HG03175 (cell line): ENCODE measurements at regions not wholly inside any gene's neighbourhood (a gene's known extent, or its start where the extent isn't known, plus 50 kb on each side); places are given as distances from the start of the nearest gene placed in this dataset.
A peak's percentile ranks its signal among the peaks of the same experiment; 100 is the strongest.
"Not testable (repeated sequence)": the region's sequence is repeated elsewhere in the genome, so short reads cannot be mapped to it uniquely, and the experiment has no call there.

ENCODE experiments used
- ATAC-seq: cut with Tn5 transposase; IDR thresholded peaks from one replicate; pipeline ENCODE4 v1.9.1; 2021; ENCODE audit warnings: mild to moderate bottlenecking, moderate library complexity; ENCODE audit not compliant: unreplicated experiment

DNA sequence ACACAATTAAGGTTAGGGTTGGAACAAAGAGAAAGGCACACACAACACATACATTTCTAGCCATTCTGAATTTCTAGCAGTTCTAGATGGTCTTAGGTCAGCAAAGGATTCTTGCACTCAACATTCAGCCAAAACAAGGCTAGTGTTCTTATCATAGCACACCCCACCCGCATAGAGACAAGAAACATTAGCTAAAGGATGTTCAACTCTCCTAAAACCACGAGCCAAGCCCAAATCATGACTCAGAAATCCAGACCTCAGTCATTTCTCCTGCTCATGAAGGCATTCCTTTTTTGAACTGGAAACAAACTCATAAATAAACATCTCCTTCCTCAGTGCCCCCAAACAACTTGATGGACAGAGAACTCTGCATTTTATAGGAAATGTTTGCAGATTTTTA, 293.0 kb upstream of the NOTCH2NLA start:
- ATAC-seq: not testable (repeated sequence)

DNA sequence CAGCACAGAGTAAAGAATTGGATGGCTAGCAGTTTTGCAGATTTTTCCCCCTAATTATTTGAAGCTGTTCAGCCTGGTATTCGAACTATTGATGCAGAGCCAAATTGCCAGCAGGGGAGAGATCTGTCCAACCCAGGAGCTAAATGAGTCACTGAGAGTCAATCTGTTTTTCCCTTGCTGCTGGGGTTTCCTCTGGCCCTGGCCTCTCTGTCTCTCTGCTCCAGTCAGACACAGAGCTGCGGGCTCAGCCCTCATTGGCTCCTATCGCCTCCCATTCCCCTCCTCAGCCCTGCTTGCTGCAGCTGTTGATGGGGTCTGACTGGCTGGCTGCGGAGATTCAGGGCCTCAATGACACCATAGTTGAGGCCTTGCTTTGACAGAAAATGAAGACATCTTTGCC, 284.9 kb upstream of the NOTCH2NLA start:
- not testable (repeated sequence) for ATAC-seq

DNA sequence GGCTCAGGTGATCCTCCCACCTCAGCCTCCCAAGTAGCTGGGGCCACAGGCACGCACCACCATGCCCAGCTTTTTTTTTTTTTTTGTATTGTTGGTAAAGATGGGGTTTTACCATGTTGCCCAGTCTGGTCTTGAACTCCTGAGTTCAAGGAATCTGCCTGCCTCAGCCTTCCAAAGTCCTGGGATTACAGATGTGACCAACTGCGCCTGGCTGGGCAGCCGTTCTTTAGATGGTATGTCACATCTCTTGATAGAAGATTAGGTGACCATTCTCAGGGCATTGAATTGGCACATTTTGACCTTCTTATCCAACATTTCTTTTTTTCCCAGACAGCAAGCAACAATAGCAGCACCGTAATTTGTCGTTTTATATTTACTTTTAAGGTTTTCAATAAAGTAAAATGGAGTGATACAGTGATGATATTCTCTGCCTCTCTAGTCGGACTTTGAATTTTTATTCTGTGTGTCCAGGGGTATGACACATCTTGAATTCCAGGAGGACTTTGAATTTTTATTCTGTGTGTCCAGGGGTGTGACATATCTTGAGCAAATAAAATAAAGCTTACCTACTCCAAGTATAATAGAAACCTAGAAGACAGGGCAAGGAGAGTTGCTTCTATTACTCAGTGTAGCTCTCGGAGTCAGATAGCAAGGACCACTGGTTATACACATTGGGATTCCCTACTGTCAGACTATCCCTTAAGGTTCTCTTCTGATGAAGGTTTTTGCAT, 282.4 kb upstream of the NOTCH2NLA start:
- ATAC-seq: not testable (repeated sequence)

DNA sequence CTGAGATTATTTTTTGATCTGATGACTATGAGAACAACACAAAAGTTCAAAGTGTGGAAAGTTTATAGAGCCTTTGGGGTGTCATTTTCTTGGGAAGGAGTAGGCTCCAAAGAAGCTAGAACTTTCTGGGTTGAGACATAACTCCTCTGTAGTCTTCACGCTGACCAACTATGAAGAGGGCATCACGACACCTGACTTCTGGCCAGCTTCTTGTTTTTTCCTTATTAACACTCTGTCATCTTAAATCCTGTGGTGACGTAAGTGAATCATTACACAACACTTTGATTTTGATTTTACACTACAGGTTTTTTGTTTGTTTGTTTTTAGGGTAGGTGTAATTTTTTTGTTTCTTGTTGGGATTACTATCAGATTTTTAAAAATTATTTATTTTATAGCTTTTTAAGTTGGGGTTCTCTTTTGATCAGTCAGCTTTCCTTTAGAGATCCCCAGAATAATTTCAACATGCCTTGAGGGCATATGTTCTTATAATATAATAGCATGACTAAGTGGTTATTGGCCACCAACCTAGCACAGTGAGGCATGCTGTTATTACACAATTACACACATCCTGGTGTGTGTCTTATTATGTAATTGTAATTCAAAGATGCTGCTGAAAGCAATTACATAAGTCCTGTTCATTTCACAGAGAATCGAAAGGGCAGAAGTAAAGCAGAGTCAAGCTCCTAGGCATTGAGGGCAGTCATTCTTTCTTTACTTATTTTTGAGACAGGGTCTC, 281.6 kb upstream of the NOTCH2NLA start:
- not testable (repeated sequence) for ATAC-seq

DNA sequence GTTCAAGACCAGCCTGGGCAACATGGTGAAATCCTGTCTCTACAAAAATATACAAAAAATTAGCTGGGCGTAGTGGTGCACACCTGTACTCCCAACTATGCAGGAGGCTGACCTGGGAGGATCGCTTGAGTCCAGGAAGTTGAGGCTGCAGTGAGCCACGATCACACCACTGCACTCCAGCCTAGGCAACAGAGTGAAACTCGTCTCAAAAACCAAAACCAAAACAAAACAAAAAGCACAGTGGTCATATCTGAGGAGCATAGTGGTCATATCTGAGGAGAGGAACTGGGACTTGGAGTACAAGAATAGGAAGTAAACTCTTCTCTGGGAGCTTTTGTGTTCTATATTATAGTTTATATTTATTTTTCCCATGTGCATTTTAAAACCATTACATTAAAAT, 275.3 kb upstream of the NOTCH2NLA start:
- ATAC-seq: not testable (repeated sequence)

DNA sequence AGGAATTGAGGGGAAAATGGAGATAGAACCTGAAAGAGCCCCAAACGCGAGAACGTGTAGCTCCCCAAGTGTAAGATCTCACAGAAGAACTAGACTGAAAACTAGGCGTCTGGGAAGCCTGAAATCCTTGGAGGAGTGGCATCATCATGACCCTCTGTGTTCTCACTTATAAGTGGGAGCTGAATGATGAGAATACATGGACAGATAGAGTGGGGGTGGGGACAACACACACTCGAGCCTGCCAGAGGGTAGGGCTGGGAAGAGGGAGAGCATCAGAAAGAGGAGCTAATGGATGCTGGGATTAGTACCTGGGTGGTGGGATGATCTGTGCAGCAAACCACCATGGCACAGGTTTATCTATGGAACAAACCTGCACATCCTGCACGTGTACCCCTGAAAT, 258.7 kb upstream of the NOTCH2NLA start:
- not testable (repeated sequence) for ATAC-seq

DNA sequence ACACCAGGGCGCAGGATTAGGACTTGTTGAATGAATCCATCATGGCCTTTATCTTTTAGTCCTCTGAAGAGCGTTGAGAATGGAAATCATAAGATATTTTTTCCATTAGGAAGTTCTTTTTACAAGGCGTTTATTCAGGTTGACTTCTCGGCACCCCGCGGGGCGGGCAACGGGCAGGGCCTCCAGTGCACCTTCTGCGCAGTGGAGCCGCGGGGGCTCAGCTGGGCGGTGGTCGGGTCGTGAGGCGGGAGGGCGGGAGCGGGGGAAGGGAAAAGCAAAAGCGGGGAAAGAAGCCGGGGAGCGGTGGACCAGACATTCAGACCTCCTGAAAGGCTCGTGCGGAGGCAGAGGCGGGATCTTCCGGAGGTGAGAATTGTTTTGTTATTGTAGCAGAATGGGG, 258.3 kb upstream of the NOTCH2NLA start:
- not testable (repeated sequence) for ATAC-seq

DNA sequence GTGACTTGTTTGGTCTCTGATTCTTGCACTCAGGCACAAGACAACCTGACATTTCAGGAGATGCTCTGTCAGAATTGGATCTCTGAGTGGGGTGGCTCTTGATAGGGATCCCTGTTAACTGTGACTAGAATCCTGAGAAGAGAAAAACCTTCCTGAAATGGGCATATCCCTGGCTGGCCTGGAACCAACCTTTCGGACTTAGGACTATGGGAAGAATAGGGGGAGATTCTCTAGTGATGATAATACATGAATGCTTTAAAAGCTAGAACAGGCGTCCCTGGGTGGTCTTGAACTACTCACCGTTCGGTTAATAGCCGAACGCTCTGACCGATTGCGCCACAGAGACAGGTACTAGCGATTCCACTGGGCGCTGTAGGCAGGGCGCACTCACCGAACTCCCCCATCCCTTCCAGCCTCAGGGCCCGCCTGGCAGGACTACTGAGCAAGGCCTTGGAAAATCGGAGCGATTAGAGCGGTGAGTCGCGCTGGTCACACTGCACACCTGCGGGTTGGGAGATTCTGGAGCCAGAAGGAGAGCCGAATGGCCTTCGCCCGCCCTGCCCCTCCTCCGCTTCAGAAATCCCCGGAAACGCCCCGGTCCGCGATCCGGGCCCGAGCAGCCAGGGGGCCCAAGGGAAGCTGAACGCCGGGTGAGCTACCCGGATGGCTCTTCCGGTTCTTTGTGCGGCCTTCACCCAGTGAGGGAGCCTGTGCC, 257.6 kb upstream of the NOTCH2NLA start:
- ATAC-seq: not testable (repeated sequence)

DNA sequence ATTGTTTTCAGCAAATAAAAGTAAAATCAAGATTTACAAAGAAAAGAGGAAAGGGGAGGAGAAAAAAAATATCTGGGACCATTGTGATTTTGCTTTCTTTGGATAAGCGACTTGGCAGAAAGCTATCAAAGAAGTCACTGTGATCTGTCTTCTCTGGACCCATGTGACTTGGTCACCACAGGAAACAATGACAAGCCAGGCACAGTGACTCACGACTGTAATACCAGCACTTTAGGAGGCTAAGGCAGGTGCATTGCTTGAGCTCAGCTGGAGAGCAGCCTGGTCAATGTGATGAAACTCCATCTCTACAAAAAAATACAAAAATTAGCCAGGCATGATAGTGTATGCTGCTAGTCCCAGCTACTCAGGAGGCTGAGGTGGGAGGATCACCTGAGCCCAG, 255.4 kb upstream of the NOTCH2NLA start:
- not testable (repeated sequence) for ATAC-seq

DNA sequence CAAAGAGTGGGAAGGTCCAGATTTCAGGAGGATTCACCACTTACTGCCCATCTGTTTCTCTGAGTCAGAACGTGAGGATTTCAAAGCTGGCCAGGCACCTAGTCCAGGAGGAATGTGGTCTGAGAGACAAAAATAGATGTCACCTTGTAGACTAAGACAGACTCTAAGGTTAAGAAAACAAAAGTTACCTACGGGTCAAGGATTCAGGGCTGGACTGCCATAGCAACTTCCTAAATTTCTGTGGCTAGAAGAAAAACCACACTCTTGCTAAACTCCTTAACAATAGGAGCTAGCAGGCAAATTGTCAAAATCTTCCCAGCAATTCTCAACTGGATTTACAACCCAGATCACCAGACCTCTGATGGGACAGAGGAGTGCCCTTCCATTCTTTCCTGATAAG, 250.4 kb upstream of the NOTCH2NLA start:
- ATAC-seq: not testable (repeated sequence)

DNA sequence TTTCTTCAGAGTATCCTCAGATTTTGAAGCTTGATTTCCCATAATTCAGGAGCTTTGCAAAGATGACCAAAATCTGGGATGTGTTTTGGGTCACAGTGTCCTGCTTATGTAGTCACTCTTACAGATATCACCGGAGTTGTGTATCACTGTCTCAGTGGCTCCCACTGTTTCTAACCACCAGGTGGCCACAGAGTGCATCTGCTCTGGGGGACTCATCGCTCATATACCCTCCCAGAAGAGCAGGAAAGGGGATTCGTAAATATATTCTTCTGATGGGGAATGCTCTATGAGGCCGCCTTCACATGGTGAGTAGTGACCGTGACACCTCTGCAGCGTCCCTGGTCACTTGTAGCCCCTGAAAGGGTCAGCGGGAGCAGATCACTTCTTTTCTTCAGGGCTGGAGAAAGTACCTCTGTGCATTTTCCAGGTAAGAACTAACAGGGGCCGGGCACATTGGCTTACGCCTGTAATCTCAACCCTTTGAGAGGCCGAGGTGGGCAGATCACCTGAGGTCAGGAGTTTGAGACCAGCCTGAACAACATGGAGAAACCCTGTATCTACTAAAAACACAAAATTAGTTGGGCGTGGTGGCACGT, 249.4 kb upstream of the NOTCH2NLA start:
- not testable (repeated sequence) for ATAC-seq

DNA sequence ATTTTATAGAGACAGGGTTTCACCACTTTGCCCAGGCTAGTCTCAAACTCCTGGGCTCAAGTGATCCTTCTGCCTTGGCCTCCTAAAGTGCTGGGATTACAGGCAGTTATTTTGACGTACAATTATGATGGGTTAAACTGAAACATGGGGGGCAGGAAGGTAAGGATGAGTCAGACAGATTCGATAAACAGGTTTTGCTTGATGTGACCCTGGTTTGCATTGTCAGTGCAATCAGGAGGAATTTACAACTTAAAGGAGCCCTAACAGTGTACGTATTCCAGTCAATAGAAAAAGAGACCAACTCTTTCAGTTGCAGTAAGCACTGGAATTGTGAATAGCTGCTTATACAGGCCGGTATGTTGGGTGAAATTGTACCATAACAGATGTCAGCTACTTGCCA, 246.3 kb upstream of the NOTCH2NLA start:
- not testable (repeated sequence) for ATAC-seq

DNA sequence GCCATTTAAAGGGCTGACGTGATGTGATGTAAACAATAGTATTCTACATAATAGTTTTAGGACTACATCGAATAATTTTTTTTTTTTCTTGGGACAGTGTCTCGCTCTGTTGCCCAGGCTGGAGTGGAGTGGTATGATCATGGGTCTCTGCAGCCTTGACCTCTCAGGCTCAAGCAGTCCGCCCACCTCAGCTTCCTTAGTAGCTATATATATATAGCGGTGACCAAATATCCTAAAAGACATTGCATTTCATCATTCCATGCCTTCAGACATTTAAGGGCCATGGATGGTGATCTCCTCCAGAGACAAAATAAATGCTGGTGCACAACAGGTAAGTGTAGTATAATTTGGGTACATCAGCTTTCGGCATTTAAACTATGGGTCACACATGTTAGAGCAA, 245.4 kb upstream of the NOTCH2NLA start:
- not testable (repeated sequence) for ATAC-seq

DNA sequence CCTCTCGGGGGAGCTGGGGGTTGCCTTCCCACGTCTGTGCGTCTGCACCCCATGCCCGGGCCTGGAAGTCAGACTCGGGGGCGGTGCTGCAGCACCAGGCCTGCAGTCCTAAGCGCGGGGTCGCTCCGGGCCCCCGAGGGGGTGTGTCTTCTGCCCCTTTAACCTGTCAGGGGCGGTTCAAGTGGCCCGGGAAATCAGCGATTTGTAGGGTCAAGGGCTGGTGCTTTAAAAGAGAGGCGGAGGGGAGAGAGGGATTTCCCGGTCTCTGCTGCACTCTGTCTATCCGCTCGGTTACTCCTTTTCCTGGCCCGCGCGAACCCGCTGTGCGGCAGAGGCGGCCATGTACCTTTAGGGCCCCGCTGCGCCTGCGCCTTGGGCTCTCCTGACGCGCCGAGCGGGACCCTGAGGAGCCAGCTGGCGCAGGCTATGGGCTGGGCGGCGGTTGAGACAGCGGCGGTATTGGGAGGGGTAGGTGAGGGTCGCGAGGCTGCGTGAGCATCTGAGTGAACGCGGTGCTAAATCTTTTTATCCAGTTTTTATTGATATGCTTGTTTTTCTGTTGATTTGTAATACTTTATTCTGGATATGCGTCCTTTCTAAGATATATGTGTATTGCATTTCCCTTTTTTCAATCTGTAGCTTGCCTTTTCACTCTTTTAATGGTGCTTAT, 243.5 kb upstream of the NOTCH2NLA start:
- peak; percentile 65 for ATAC-seq

DNA sequence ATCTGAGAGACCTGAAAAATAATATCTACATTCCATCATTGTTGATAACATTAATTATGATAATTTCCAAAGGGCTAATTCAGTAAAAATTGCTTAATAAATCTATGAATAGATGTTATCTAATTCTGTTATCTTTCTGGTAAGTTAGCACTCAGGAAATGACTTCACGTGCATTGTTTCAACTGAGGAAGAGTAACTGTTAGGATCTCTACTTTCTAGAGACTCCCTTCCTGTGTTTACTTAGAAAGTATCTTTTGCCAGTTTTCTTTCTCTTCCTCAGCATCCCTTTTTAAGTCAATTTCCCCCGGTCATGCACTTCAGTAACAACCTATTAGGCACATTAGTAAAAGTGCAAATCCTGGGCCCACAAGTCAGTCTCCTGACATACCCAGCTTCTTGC, 231.1 kb upstream of the NOTCH2NLA start:
- not testable (repeated sequence) for ATAC-seq

DNA sequence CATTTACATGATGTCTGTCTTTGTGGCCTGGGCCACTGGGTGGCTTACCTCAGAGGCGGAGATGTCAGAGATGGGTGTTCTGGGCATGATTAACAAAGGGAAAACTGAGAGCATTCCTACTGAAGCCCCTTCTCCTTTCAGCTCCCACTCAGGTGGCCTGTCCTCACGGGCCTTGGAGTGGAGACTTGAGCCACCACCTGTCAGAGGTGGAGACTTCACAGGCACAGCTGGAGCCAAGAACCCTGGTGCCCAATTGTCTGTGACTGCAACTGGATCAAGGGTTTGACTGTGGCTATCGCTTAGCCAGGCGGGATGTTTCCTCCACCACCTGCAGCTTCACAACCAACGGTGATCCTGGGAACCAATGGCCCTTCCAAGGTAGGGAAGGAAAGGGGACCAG, 230.5 kb upstream of the NOTCH2NLA start:
- ATAC-seq: not testable (repeated sequence)

DNA sequence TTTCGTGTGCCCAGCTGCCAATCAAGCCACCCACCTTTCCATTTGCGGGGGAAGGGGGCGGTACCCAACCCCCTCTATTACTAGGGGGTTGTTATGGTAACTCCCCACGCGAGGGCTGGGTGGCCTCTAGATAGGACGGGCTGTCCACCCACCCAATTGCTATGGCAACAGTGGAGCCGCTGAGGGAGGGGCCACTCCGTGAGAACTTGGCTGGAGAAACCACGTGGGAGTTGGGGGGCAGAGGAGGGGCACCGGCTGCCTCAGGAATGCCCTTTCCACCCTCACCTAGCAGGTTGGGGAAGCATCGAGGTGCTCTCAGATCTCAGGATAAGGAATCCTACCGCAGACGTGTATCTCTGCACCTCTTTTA, 220.0 kb upstream of the NOTCH2NLA start:
- ATAC-seq: not testable (repeated sequence)

DNA sequence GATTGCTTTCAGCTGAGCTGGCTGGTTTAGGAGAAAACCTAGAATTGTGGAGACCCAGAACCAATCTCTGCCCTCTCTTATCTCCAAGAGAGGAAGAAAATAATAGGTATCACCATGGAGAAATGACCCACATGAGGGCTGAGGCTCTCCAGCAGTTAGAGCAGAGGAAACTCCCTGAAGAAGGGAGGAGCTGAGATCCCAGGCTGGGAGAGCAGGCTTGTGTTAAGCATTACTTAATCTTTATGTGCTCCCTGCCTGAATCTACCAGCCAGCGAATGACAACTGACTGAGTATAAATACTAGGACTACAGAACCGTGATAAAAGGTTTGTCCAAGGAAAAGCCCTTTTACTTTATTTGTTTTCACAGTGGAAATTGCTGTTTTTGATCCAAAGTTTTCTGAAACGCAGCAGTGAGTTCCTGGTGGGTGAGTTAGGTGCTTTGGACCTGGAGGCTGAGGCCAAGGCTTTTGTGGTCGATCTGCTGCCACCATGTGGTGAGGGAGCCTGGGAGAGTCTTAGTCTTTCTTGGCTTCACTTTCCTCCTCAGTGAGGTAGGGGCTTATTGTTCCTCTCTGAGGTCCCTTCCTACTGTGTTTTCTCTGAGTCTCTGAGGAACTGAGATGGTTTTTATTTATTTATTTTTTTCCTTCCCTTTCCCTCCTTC, 219.5 kb upstream of the NOTCH2NLA start:
- ATAC-seq: not testable (repeated sequence)

DNA sequence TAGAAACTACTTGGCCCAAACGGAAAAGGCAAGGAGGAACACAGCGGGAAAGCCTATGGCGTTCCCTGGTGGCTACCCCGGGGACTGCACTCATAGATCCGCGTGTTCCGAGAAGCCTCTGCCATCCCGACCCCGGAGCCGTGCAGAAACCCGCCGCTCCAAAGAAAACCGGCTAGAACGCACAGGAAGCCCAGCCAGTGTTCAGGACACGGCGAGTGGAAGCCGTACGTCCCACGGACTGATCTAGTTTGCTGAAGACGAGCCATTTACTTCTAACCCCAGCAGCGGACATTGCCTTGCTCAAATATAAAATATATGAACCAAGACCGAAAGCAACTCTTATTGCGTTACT, 215.0 kb upstream of the NOTCH2NLA start:
- ATAC-seq: not testable (repeated sequence)
